ENCODE measurements at regions not wholly inside any gene's neighbourhood (a gene's known extent, or its start where the extent isn't known, plus 50 kb on each side); places are given as distances from the start of the nearest gene placed in this dataset.

- TF ChIP-seq TCF12 (IDR thresholded peaks at IDR 0.05; ENCODE audit: low read depth) (no peak), CREB1 (IDR thresholded peaks at IDR 0.05; ENCODE audit: low read depth) (no peak), ZBTB7A (IDR thresholded peaks at IDR 0.05; ENCODE audit: low read depth) (no peak), RAD21 (IDR thresholded peaks at IDR 0.05; ENCODE audit: low read depth) (peak; percentile 10; the same call in 1 of the 2 replicates), FOXM1 (IDR thresholded peaks at IDR 0.05; ENCODE audit: borderline replicate concordance, low read depth) (no peak), TAF1 (IDR thresholded peaks at IDR 0.05; ENCODE audit: low read depth) (no peak), YY1 (IDR thresholded peaks at IDR 0.05; ENCODE audit: low read depth) (no peak)
These were observed 154.3 kb upstream of the GIMD1 start for GRCh38 chr4:106522839-106523238.

- TF ChIP-seq USF1 (IDR thresholded peaks at IDR 0.05) (no peak), ZBTB7A (IDR thresholded peaks at IDR 0.05; ENCODE audit: low read depth) (no peak), RAD21 (IDR thresholded peaks at IDR 0.05; ENCODE audit: low read depth) (no peak), EP300 (IDR thresholded peaks at IDR 0.05; ENCODE audit: borderline replicate concordance) (no peak), NFIC (IDR thresholded peaks at IDR 0.05) (no peak), MAX (IDR thresholded peaks at IDR 0.05) (no peak), CREB1 (IDR thresholded peaks at IDR 0.05; ENCODE audit: low read depth) (no peak), EGR1 (IDR thresholded peaks at IDR 0.05) (no peak), TAF1 (IDR thresholded peaks at IDR 0.05; ENCODE audit: low read depth) (no peak), FOXM1 (IDR thresholded peaks at IDR 0.05; ENCODE audit: borderline replicate concordance, low read depth) (no peak), TEAD4 (IDR thresholded peaks at IDR 0.05) (no peak), CEBPB (IDR thresholded peaks at IDR 0.05) (no peak), REST (IDR thresholded peaks at IDR 0.05; ENCODE audit: low read depth) (no peak), YY1 (IDR thresholded peaks at IDR 0.05; ENCODE audit: low read depth) (no peak), TCF12 (IDR thresholded peaks at IDR 0.05; ENCODE audit: low read depth) (no peak)
These were observed 144.1 kb upstream of the GIMD1 start for GRCh38 chr4:106512706-106513105.

- TF ChIP-seq TCF12 (IDR thresholded peaks at IDR 0.05; ENCODE audit: low read depth), result no peak
- no peak for TF ChIP-seq CEBPB (IDR thresholded peaks at IDR 0.05)
- TF ChIP-seq RAD21 (IDR thresholded peaks at IDR 0.05; ENCODE audit: low read depth), result no peak
- no peak for TF ChIP-seq CREB1 (IDR thresholded peaks at IDR 0.05; ENCODE audit: low read depth)
- TF ChIP-seq EP300 (IDR thresholded peaks at IDR 0.05; ENCODE audit: borderline replicate concordance), result no peak
- TF ChIP-seq MAX (IDR thresholded peaks at IDR 0.05), result no peak
- no peak for TF ChIP-seq FOXM1 (IDR thresholded peaks at IDR 0.05; ENCODE audit: borderline replicate concordance, low read depth)
- no peak for TF ChIP-seq NFIC (IDR thresholded peaks at IDR 0.05)
- TF ChIP-seq REST (IDR thresholded peaks at IDR 0.05; ENCODE audit: low read depth), result no peak
- no peak for TF ChIP-seq USF1 (IDR thresholded peaks at IDR 0.05)
These were observed 138.9 kb upstream of the GIMD1 start for GRCh38 chr4:106507440-106507839.

- TF ChIP-seq YY1 (IDR thresholded peaks at IDR 0.05; ENCODE audit: low read depth) (no peak), MAX (IDR thresholded peaks at IDR 0.05) (no peak), TCF12 (IDR thresholded peaks at IDR 0.05; ENCODE audit: low read depth) (no peak), TEAD4 (IDR thresholded peaks at IDR 0.05) (no peak)
These were observed 134.8 kb upstream of the GIMD1 start for GRCh38 chr4:106503116-106504050.

- no peak for TF ChIP-seq CEBPB (IDR thresholded peaks at IDR 0.05)
- peak; percentile 66 for TF ChIP-seq RAD21 (IDR thresholded peaks at IDR 0.05; ENCODE audit: low read depth)
- no peak for TF ChIP-seq TAF1 (IDR thresholded peaks at IDR 0.05; ENCODE audit: low read depth)
These were observed 133.6 kb upstream of the GIMD1 start for GRCh38 chr4:106502106-106502699.

All from Ishikawa (cell line).